CD4-positive, alpha-beta T cell (primary cell): ENCODE measurements at regions not wholly inside any gene's neighbourhood (a gene's known extent, or its start where the extent isn't known, plus 50 kb on each side); places are given as distances from the start of the nearest gene placed in this dataset.

Experiments used
- ATAC-seq: fragments of 200-7000 bp; cut with Tn5 transposase; one replicate; pipeline ENCODE4 v1.10.0; 2022; ENCODE audit warnings: mild to moderate bottlenecking; ENCODE audit not compliant: poor library complexity
- CTCF ChIA-PET: fragments of 350-600 bp; sonication (Branson Sonifier 250); formaldehyde crosslinking; loops from one replicate; lab custom pipeline; 2021; ENCODE audit warnings: antibody characterized with exemption, inconsistent platforms; lab: Charles Lee
- POLR2A ChIA-PET: fragments of 350-600 bp; sonication (Branson Sonifier 250); formaldehyde crosslinking; loops from one replicate; lab custom pipeline; 2021; ENCODE audit warnings: antibody characterized with exemption, inconsistent platforms; lab: Charles Lee
- DNase-seq, 14 experiments: peaks; one replicate each; pipeline ENCODE4 v3.0.0-alpha.2; 2013 to 2020; ENCODE audit warnings: mixed read lengths in 2 of 14
- H3K27ac ChIP-seq, 2 donors: one replicate each; pipeline versions ENCODE4 v1.5.1 to v1.7.0; 2013; ENCODE audit warnings: low read length in 2 of 2, low read depth in 1 of 2, mild to moderate bottlenecking in 1 of 2
- H3K27me3 ChIP-seq, 2 experiments: 1 replicate in 1 of 2; 2 replicates in 1 of 2; pipeline versions ENCODE4 v1.6.1 to v1.7.0; 2013; ENCODE audit warnings: low read length in 2 of 2, control low read depth in 1 of 2, mild to moderate bottlenecking in 1 of 2, moderate library complexity in 1 of 2; ENCODE audit not compliant: insufficient read depth in 2 of 2, control insufficient read depth in 1 of 2
- H3K36me3 ChIP-seq: one replicate; pipeline ENCODE4 v1.6.1; 2013; ENCODE audit warnings: low read length, control low read depth; ENCODE audit not compliant: insufficient read depth
- H3K4me1 ChIP-seq: one replicate; pipeline ENCODE4 v1.6.1; 2013; ENCODE audit warnings: low read length, control low read depth; ENCODE audit not compliant: insufficient read depth
- H3K4me3 ChIP-seq: one replicate; pipeline ENCODE4 v1.5.1; 2013; ENCODE audit warnings: mild to moderate bottlenecking, low read length, moderate library complexity
- H3K9me3 ChIP-seq, 2 experiments: 1 replicate in 1 of 2; 2 replicates in 1 of 2; pipeline versions ENCODE4 v1.6.1 to v1.7.0; 2013; ENCODE audit warnings: low read length in 2 of 2, mild to moderate bottlenecking in 2 of 2, control low read depth in 1 of 2, moderate library complexity in 1 of 2; ENCODE audit not compliant: control insufficient read depth in 1 of 2, insufficient read depth in 1 of 2
- H3K27ac Mint-ChIP-seq: one replicate; pipeline ENCODE4 v1.8.0; 2020; ENCODE audit warnings: mixed read lengths
- H3K27me3 Mint-ChIP-seq: one replicate; pipeline ENCODE4 v1.8.0; 2021; ENCODE audit warnings: mixed read lengths
- H3K36me3 Mint-ChIP-seq: one replicate; pipeline ENCODE4 v1.8.0; 2021; ENCODE audit warnings: low read depth, mixed read lengths
- H3K4me1 Mint-ChIP-seq: one replicate; pipeline ENCODE4 v1.8.0; 2021; ENCODE audit warnings: low read depth, mixed read lengths
- H3K4me3 Mint-ChIP-seq: one replicate; pipeline ENCODE4 v1.8.0; 2020; ENCODE audit warnings: mild to moderate bottlenecking, mixed read lengths
- H3K9me3 Mint-ChIP-seq: one replicate; pipeline ENCODE4 v1.8.0; 2020; ENCODE audit warnings: mixed read lengths
- intact Hi-C, 2 experiments: fragments of 100-400 bp; cut with DNase I in 1 of 2; cut with micrococcal nuclease in 1 of 2; formaldehyde crosslinking; loops; one replicate each; pipeline versions ENCODE4 v1.15.1 to v1.9.0; 2023 to 2025; cut with DNase I, micrococcal nuclease
- TF ChIP-seq, protein P1 (sequence below): fragments of 200-600 bp; IDR thresholded peaks from one replicate; pipeline ENCODE4 v1.8.0; 2022; ENCODE audit warnings: antibody characterized with exemption, mild to moderate bottlenecking

DNA sequence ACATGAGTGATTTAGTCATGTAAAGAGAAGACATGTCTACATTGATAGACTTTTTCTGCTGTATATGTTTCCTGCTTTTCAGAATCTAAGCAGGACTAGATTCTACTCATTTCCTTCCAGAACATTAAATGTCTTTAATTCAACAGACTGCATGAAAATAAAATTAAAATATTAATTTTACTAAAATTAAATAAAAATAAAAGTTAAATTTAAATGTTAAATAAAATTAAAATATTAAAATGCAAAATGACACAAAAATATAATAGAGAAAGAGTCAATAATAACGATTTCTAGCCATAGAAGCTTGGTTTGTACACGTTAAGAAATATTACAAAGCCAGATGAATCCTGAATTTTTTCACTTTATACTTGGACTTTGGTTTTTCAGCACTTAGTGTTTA, 552.8 kb upstream of the NR5A2 start:
- ChIA-PET CTCF (interaction anchor here (1.0 kb wide), 1 partner anchor 12 kb away, joined by 3 read pairs; no protein-coding TSS in a partner anchor), POLR2A (no interaction called here)
- ATAC-seq (no peak), DNase-seq (no peak)
- Histone ChIP-seq H3K9me3 (no peaks in the 10 kb centered on the region), H3K4me1 (no peaks in the 10 kb centered on the region), H3K27ac (no peak overlapping the region), H3K4me3 (no peak overlapping the region), H3K27me3 (no peaks in the 10 kb centered on the region), H3K36me3 (no peaks in the 10 kb centered on the region)
- intact Hi-C loops = no loop called here
- Mint-ChIP-seq H3K4me1 (no peaks in the 10 kb centered on the region), H3K27me3 (no peaks in the 10 kb centered on the region), H3K9me3 (no peaks in the 10 kb centered on the region), H3K27ac (no peak overlapping the region), H3K36me3 (no peaks in the 10 kb centered on the region), H3K4me3 (no peak overlapping the region)
- TF ChIP-seq, protein P1, sequence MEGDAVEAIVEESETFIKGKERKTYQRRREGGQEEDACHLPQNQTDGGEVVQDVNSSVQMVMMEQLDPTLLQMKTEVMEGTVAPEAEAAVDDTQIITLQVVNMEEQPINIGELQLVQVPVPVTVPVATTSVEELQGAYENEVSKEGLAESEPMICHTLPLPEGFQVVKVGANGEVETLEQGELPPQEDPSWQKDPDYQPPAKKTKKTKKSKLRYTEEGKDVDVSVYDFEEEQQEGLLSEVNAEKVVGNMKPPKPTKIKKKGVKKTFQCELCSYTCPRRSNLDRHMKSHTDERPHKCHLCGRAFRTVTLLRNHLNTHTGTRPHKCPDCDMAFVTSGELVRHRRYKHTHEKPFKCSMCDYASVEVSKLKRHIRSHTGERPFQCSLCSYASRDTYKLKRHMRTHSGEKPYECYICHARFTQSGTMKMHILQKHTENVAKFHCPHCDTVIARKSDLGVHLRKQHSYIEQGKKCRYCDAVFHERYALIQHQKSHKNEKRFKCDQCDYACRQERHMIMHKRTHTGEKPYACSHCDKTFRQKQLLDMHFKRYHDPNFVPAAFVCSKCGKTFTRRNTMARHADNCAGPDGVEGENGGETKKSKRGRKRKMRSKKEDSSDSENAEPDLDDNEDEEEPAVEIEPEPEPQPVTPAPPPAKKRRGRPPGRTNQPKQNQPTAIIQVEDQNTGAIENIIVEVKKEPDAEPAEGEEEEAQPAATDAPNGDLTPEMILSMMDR = no peak

DNA sequence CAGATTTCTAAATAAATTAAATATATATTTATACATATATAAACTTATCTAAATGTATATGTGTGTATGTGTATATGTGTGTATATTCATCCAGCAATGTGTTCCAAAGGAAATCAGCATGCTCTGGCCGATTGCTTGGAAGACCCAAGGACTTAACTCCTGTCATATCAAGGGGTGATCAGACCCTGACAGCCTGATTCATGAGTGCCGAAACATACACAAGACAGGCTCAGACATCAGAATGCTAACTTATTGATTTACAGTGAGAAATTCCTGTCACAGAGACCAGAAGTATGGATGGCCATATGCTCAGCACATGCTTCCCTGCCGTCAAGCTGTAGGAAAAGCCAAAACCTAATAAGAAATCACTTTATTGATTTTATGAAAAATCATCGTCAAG, 545.1 kb upstream of the NR5A2 start:
- no peaks in the 10 kb centered on the region for H3K9me3 ChIP-seq
- intact Hi-C loops = no loop called here

DNA sequence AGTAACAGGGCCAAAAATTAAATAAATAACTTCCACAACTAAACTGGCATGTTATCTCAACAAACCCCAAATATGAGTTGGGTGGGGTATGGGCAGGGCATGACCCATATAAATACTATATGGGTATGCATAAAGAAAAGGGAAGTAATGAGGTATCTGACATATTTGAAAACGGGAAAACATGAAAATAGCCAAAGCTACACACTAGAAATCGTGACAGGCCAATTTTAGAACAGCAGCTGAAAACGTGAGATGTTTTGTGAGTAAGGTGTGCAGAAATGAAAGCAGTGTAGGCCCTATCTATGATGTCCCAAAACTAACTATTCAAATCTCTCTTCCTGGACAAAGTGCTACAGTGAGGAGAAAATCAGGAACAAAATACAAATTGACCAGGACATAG, 537.9 kb upstream of the NR5A2 start:
- H3K36me3 Mint-ChIP-seq = no peaks in the 10 kb centered on the region
- no peaks in the 10 kb centered on the region for H3K27me3 Mint-ChIP-seq
- intact Hi-C loops = no loop called here
- no peaks in the 10 kb centered on the region for H3K36me3 ChIP-seq
- no peak overlapping the region for H3K27ac Mint-ChIP-seq
- peaks cover 0 to 13% of the 10 kb centered on the region in 2 experiments for H3K9me3 ChIP-seq
- TF ChIP-seq, protein P1 = no peak
- H3K4me1 ChIP-seq = no peaks in the 10 kb centered on the region
- ATAC-seq = no peak
- H3K27me3 ChIP-seq = no peaks in the 10 kb centered on the region
- ChIA-PET CTCF (no interaction called here), POLR2A (no interaction called here)
- H3K27ac ChIP-seq = no peak overlapping the region
- DNase-seq = no peak
- no peak overlapping the region for H3K4me3 Mint-ChIP-seq
- no peaks in the 10 kb centered on the region for H3K4me1 Mint-ChIP-seq
- no peak overlapping the region for H3K4me3 ChIP-seq
- peaks cover 2% of the 10 kb centered on the region for H3K9me3 Mint-ChIP-seq

More for the DNA sequence above, 545.1 kb upstream of the NR5A2 start:
- ATAC-seq = no peak
- Histone ChIP-seq H3K4me1 (no peaks in the 10 kb centered on the region), H3K27me3 (peaks cover 0 to 11% of the 10 kb centered on the region in 2 experiments), H3K27ac (no peak overlapping the region), H3K4me3 (no peak overlapping the region), H3K36me3 (no peaks in the 10 kb centered on the region)
- H3K27me3 Mint-ChIP-seq = no peaks in the 10 kb centered on the region
- ChIA-PET CTCF (interaction anchor here (1.1 kb wide), 1 partner anchor 19 kb away, joined by 3 read pairs; no protein-coding TSS in a partner anchor), POLR2A (no interaction called here)
- no peaks in the 10 kb centered on the region for H3K9me3 Mint-ChIP-seq
- H3K36me3 Mint-ChIP-seq = no peaks in the 10 kb centered on the region
- TF ChIP-seq, protein P1 = no peak
- no peak for DNase-seq
- H3K4me3 Mint-ChIP-seq = no peak overlapping the region
- H3K27ac Mint-ChIP-seq = no peak overlapping the region
- H3K4me1 Mint-ChIP-seq = no peaks in the 10 kb centered on the region
